ENCODE measurements at regions not wholly inside any gene's neighbourhood (a gene's known extent, or its start where the extent isn't known, plus 50 kb on each side); places are given as distances from the start of the nearest gene placed in this dataset.

GRCh38 chr1:193654951-193655735 is 468.7 kb upstream of the B3GALT2 start:
- TF ChIP-seq EZH2 (IDR thresholded peaks at IDR 0.05; ENCODE audit: borderline replicate concordance, low read depth, low read length, severe bottlenecking) (no peak), CTCF (IDR thresholded peaks at IDR 0.05; ENCODE audit: borderline replicate concordance, extremely low read depth, low read length, poor library complexity, severe bottlenecking) (no peak)
- no peak overlapping the region for H3K4me2 ChIP-seq (ENCODE audit: insufficient read depth, low read length)
- no peaks in the 10 kb centered on the region for H3K79me2 ChIP-seq (ENCODE audit: insufficient read depth, low read length)
- no peaks in the 10 kb centered on the region for H4K20me1 ChIP-seq (ENCODE audit: insufficient read depth, low read length)
- no peak for DNase-seq
- H3K4me1 ChIP-seq (ENCODE audit: insufficient read depth, low read length) = no peaks in the 10 kb centered on the region
- no peak overlapping the region for H2AFZ ChIP-seq (ENCODE audit: low read depth, low read length)
- no peak for ATAC-seq (ENCODE audit: insufficient read depth, low read depth)
- H3K9me3 ChIP-seq (ENCODE audit: insufficient read depth, low read length, severe bottlenecking) = no peaks in the 10 kb centered on the region
- H3K36me3 ChIP-seq (ENCODE audit: insufficient read depth, low read length) = no peaks in the 10 kb centered on the region
- no peak overlapping the region for H3K4me3 ChIP-seq (ENCODE audit: low read depth in 1 of 2, low read length in 2 of 2)
- no peak overlapping the region for H3K9ac ChIP-seq (ENCODE audit: low read depth, low read length)
- no peaks in the 10 kb centered on the region for H3K27me3 ChIP-seq (ENCODE audit: insufficient read depth, low read length, poor library complexity)
- no peak overlapping the region for H3K27ac ChIP-seq (ENCODE audit: low read length)

- Histone ChIP-seq H4K20me1 (ENCODE audit: insufficient read depth, low read length) (no peaks in the 10 kb centered on the region), H3K36me3 (ENCODE audit: insufficient read depth, low read length) (no peaks in the 10 kb centered on the region), H3K9ac (ENCODE audit: low read depth, low read length) (no peak overlapping the region), H3K4me3 (ENCODE audit: low read depth in 1 of 2, low read length in 2 of 2) (no peak overlapping the region), H3K27ac (ENCODE audit: low read length) (no peak overlapping the region), H3K9me3 (ENCODE audit: insufficient read depth, low read length, severe bottlenecking) (no peaks in the 10 kb centered on the region), H3K4me1 (ENCODE audit: insufficient read depth, low read length) (no peaks in the 10 kb centered on the region), H3K27me3 (ENCODE audit: insufficient read depth, low read length, poor library complexity) (no peaks in the 10 kb centered on the region), H3K4me2 (ENCODE audit: insufficient read depth, low read length) (no peak overlapping the region), H3K79me2 (ENCODE audit: insufficient read depth, low read length) (no peaks in the 10 kb centered on the region), H2AFZ (ENCODE audit: low read depth, low read length) (no peak overlapping the region)
- no peak for ATAC-seq (ENCODE audit: insufficient read depth, low read depth)
- TF ChIP-seq EZH2 (IDR thresholded peaks at IDR 0.05; ENCODE audit: borderline replicate concordance, low read depth, low read length, severe bottlenecking) = no peak
- no peak for TF ChIP-seq CTCF (IDR thresholded peaks at IDR 0.05; ENCODE audit: borderline replicate concordance, extremely low read depth, low read length, poor library complexity, severe bottlenecking)
- DNase-seq = no peak
Observed at GRCh38 chr1:193649587-193649986, 463.2 kb upstream of the B3GALT2 start.

- no peaks in the 10 kb centered on the region for H3K9me3 ChIP-seq (ENCODE audit: insufficient read depth, low read length, severe bottlenecking)
- H3K27me3 ChIP-seq (ENCODE audit: insufficient read depth, low read length, poor library complexity) = peaks cover 2% of the 10 kb centered on the region
- no peak overlapping the region for H2AFZ ChIP-seq (ENCODE audit: low read depth, low read length)
- no peak overlapping the region for H3K27ac ChIP-seq (ENCODE audit: low read length)
- H3K4me1 ChIP-seq (ENCODE audit: insufficient read depth, low read length) = no peaks in the 10 kb centered on the region
- DNase-seq (no peak), ATAC-seq (ENCODE audit: insufficient read depth, low read depth) (no peak)
- H3K4me3 ChIP-seq (ENCODE audit: low read depth in 1 of 2, low read length in 2 of 2) = no peak overlapping the region
- TF ChIP-seq CTCF (IDR thresholded peaks at IDR 0.05; ENCODE audit: borderline replicate concordance, extremely low read depth, low read length, poor library complexity, severe bottlenecking) = no peak
- no peak for TF ChIP-seq EZH2 (IDR thresholded peaks at IDR 0.05; ENCODE audit: borderline replicate concordance, low read depth, low read length, severe bottlenecking)
- no peaks in the 10 kb centered on the region for H3K79me2 ChIP-seq (ENCODE audit: insufficient read depth, low read length)
- H3K36me3 ChIP-seq (ENCODE audit: insufficient read depth, low read length) = no peaks in the 10 kb centered on the region
- H3K4me2 ChIP-seq (ENCODE audit: insufficient read depth, low read length) = no peak overlapping the region
- H4K20me1 ChIP-seq (ENCODE audit: insufficient read depth, low read length) = no peaks in the 10 kb centered on the region
- no peak overlapping the region for H3K9ac ChIP-seq (ENCODE audit: low read depth, low read length)
Observed at GRCh38 chr1:193634876-193635275, 448.5 kb upstream of the B3GALT2 start.
